ENCODE measurements at regions not wholly inside any gene's neighbourhood (a gene's known extent, or its start where the extent isn't known, plus 50 kb on each side); places are given as distances from the start of the nearest gene placed in this dataset.
"Not testable (repeated sequence)": the region's sequence is repeated elsewhere in the genome, so short reads cannot be mapped to it uniquely, and the experiment has no call there.

GRCh38 chr1:55539652-55540512 is 324.7 kb upstream of the USP24 start:
- peak; percentile 84 for DNase-seq (ENCODE audit: low spot score)

- DNase-seq (ENCODE audit: low spot score), result no peak
Measured at GRCh38 chr1:55538428-55538827, 323.3 kb upstream of the USP24 start.

DNA sequence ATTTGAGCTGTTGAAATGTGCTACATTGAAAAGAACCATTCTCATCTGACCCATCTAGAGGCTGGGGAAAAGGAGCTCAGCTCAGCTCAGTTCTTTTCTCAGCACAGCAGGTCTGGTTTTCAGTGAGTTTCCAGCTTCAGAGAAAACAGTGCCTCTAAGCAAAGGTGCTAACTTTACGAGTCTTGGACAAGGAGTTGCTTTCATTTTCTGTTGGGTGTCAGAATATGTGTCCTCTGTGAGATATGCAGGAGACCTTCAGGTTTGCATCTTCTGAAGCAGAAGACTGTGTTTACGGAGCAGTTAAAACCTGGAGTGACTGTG is 321.3 kb upstream of the USP24 start:
- DNase-seq (ENCODE audit: low spot score), result no peak

- no peak for DNase-seq (ENCODE audit: low spot score)
Measured at GRCh38 chr1:55535724-55536544, 320.8 kb upstream of the USP24 start.

- no peak for DNase-seq (ENCODE audit: low spot score)
Measured at GRCh38 chr1:55534565-55535121, 319.5 kb upstream of the USP24 start.

DNA sequence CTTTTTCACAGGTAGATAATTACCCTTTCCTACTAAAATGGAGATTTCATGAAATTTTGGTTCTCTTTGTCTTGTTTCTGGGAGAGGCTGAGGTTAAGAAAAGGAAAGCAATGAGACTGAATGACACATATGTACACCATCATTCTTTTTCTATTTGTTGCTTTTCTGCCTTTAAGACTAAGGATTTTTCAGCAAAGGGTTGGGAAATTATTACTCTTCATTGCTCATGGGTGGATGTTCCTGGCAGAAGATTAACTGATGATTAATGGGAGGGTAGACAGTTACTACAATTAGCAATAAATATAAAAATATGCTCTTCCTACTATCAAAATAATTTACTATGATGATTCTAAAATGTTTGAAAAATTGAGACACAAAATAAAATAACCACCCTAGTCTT is 316.5 kb upstream of the USP24 start:
- DNase-seq (ENCODE audit: low spot score), result no peak

GRCh38 chr1:55530749-55531478 is 315.8 kb upstream of the USP24 start:
- no peak for DNase-seq (ENCODE audit: low spot score)

GRCh38 chr1:55529017-55529416 is 313.9 kb upstream of the USP24 start:
- no peak for DNase-seq (ENCODE audit: low spot score)

DNA sequence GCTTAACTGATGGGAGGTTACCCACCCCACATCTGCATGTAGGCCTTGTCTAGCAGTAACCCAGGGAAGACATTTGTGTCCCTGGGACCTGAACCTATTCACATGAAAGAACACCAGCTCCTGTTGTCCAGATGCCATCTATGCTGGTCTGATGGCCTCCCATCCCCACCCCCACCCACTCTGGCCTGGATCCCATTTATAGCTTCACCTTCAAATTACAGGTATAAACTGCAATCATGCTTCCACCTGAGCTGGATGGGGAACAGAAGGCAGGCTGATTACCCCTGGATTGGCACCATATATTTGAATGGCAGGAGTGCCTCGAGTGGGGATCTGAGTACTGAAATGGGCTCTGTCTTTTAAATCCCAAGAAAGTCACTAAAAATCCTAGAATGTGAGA is 312.7 kb upstream of the USP24 start:
- no peak for DNase-seq (ENCODE audit: low spot score)

DNA sequence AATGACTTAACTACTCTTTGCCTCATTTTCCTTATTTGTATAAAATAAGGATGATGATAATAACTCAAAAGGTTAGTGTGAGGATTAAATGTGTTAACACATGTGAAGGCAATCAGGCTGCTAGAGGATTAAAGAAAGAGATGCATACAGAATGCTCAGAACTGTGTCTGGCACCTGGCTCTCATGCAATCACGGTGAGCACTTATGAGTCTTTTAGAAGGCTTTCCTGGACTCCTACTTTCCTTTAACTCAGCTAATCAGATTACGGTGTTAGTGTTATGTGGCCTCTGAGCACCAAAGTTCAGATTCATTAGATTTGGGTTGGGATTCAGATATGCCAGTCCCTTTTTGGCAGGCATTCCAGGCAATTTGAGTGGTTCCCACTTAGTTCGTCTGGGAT is 311.6 kb upstream of the USP24 start:
- DNase-seq (ENCODE audit: low spot score), result no peak

DNA sequence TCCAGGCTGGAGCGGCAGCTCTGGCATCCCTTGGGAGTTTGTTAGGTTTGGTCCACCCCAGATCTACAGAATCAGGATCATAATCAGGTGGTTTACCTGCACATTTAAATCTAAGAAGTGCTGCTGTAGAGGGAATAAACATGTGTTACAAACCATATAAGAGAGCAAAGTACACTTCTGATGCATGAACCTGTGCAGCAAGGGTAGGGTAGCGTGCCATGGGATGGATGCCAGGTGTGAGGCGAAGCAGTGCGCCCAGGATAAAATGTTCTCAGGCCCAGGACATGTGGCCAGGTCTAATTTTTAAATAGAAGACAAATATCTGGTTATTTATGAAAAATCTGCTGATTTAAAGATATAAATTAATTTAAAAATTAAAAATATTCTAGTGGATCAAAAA is 308.8 kb upstream of the USP24 start:
- no peak for DNase-seq (ENCODE audit: low spot score)

DNA sequence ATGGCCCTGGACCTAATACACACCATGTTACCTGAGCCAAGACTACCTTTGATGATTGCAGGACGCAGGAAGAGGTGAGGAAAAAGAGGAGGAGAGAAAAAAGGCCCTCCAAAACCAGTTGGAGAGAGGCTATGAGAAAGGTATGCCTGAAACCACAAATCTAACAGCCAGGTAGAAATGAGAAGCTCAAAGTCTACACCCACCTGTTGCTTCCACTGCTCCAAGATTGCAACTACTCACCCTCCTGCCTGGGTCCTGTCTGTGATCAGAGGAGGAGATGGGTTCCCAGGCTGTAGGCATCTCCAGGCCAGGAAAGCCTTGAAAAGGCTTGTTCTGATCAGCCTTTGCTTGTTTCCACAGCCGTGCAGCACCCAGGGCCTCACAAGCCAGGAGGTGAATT is 307.8 kb upstream of the USP24 start:
- DNase-seq (ENCODE audit: low spot score), result no peak

DNA sequence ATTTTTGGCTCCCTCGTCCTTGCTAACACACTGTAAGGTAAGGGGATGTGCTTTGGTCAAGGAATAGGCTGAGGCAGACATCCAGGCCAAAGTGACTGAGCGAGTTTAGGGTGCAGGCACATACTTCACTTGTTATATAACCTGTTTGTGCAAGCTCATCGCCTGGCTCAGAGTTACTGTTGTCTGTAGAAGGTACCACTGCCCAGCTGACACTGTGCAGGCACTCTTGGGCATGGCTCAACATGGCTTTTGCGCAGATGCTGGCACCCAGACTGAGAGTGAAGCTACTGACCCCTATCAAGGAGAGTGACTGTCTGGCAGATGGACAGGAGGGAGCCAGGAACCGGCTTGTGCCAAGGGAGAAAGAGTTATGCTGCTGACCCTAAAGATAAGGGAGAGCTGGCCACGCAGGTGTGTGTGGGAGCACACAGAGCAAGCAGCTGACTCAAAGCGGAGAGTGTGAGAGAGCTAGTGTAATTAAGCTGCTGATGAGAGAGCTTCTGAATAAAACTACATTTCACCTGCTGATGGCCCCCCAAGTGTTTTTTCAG is 307.3 kb upstream of the USP24 start:
- no peak for DNase-seq (ENCODE audit: low spot score)

GRCh38 chr1:55520861-55521260 is 305.7 kb upstream of the USP24 start:
- no peak for DNase-seq (ENCODE audit: low spot score)

GRCh38 chr1:55519937-55520683 is 304.9 kb upstream of the USP24 start:
- no peak for DNase-seq (ENCODE audit: low spot score)

GRCh38 chr1:55519276-55519675 is 304.1 kb upstream of the USP24 start:
- DNase-seq (ENCODE audit: low spot score), result no peak

DNA sequence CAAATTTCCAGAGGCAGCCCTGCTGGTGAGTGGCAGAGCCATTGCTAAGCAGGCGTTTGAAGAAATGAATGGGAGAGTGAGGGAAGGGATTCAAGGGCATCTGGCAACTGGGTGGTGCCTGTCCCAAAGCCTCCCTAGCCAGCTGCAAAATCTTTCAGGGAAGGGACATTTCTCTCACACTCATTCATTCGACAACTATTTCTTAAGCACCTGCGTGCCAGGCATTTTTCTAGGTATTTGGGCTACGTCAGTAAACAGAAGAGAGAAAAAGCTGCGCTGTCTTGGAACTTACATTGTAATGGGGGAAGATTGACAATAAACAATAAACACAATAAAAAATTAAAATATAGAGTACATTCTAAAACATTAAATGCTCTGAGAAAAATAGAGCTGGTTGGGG is 301.9 kb upstream of the USP24 start:
- no peak for DNase-seq (ENCODE audit: low spot score)

GRCh38 chr1:55514571-55514970 is 299.4 kb upstream of the USP24 start:
- DNase-seq (ENCODE audit: low spot score), result not testable (repeated sequence)

- no peak for DNase-seq (ENCODE audit: low spot score)
Measured at GRCh38 chr1:55512466-55512865, 297.3 kb upstream of the USP24 start.

DNA sequence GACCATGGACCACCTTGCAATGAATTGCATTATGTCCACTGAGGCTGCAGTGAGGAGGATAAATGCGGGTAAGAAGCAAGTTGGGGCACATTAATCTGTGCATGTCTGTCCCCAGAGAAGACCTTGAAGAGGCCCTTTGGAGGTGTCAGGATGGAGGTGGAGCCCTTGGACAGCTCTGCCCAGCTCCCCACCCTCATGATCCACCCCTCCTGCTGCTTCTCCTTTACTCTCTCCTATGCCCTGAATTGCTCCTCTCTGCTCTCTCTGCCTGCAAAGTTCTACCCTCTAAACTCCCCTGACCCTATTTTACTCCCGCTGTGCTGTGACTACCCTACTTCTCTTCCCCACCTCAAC is 292.4 kb upstream of the USP24 start:
- DNase-seq (ENCODE audit: low spot score), result no peak

DNA sequence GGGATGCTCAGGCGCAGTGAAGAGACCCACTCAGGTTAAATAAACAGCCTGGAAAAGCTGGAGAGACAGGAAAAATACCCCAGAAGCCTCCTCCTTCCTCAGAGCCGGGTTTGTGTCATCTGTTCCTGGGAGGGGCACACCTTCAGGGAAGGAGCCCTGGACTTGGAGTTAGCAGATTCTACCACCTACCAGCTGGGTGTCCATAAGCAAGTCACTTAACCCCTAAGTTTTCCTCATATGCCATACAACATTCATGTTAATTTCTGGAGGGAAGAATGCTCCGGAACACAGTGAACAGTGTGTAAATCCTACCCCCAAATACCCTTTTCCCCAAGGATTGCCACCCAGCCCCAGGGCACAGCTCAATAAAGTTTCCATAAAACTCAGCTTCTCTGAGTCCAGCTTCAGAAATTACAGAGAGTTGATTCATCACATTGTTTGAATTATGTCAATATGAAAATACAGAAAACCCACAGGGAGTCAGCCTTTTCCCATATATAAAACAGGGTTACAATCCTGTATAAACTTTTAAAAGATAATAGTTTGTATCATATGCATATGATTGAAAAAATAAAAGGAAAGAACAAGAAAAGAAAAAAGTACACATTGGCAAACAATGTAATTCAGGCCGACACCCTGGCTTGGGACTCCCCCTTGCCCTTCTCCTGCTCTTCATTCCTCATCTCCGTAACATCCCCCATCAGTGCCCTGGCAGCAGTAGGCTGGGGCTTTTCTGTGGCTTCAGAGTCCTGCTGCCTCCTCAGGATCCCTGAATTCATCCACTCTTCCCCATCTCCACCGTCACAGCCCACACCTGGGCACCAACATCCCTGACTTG is 291.8 kb upstream of the USP24 start:
- DNase-seq (ENCODE audit: low spot score), result no peak

Measured in globus pallidus (tissue), 1 donor.